K562 (cell line): ENCODE measurements at regions not wholly inside any gene's neighbourhood (a gene's known extent, or its start where the extent isn't known, plus 50 kb on each side); places are given as distances from the start of the nearest gene placed in this dataset.

Source experiments
- ADNP ChIP-seq: fragments of 200-800 bp; sonication (Bioruptor generic); IDR thresholded peaks from 2 replicates; pipeline ENCODE4 v1.6.1; 2016; ENCODE audit warnings: missing genetic modification characterization, missing compliant biosample characterization
- BCOR ChIP-seq: fragments of 450-650 bp; IDR thresholded peaks from 2 replicates; pipeline ENCODE4 v1.6.1; 2016
- CHD4 ChIP-seq: fragments of 200-600 bp; sonication (generic); IDR thresholded peaks from 3 replicates; pipeline ENCODE4 v1.6.1; 2012; ENCODE audit warnings: low read depth, mild to moderate bottlenecking, mixed read lengths, low read length, inconsistent platforms; ENCODE audit not compliant: insufficient read depth, insufficient replicate concordance, poor library complexity, severe bottlenecking
- CREM ChIP-seq: IDR thresholded peaks from 2 replicates; pipeline ENCODE4 v1.6.1; 2014; ENCODE audit warnings: antibody characterized with exemption, low read depth
- KLF1 ChIP-seq: fragments of 450-650 bp; IDR thresholded peaks from 2 replicates; pipeline ENCODE4 v1.6.1; 2016; ENCODE audit warnings: missing genetic modification characterization, missing compliant biosample characterization
- MED1 ChIP-seq: sonication (generic); formaldehyde crosslinking; IDR thresholded peaks from 2 replicates; pipeline ENCODE4 v1.8.1; 2023; ENCODE audit warnings: missing genetic modification reagents, borderline replicate concordance
- NFATC3 ChIP-seq: fragments of 450-650 bp; IDR thresholded peaks from 2 replicates; pipeline ENCODE4 v1.6.1; 2017; ENCODE audit warnings: mild to moderate bottlenecking
- PHB2 ChIP-seq: fragments of 450-650 bp; IDR thresholded peaks from 2 replicates; pipeline ENCODE4 v1.6.1; 2017; ENCODE audit warnings: low read depth
- POLR2A ChIP-seq: fragments of 450-650 bp; conservative IDR thresholded peaks from 2 replicates; pipeline ENCODE4 v1.6.1; 2016
- SMAD3 ChIP-seq: fragments of 450-650 bp; formaldehyde crosslinking; conservative IDR thresholded peaks from 2 replicates; pipeline ENCODE4 v1.4.0; 2020; ENCODE audit warnings: mild to moderate bottlenecking
- TRIM28 ChIP-seq: fragments of 450-650 bp; IDR thresholded peaks from 2 replicates; pipeline ENCODE4 v1.6.1; 2017
- TF ChIP-seq, protein P1 (sequence below): fragments of 200-800 bp; sonication (Bioruptor generic); IDR thresholded peaks from 2 replicates; pipeline ENCODE4 v1.6.1; 2016; ENCODE audit warnings: missing genetic modification characterization, missing compliant biosample characterization
- TF ChIP-seq, protein P2 (sequence below), 2 experiments: IDR thresholded peaks; 2 replicates each; pipeline ENCODE4 v1.6.1; 2012; ENCODE audit warnings: improper control_type of control experiment in 2 of 2, low read depth in 2 of 2, low read length in 2 of 2, borderline replicate concordance in 1 of 2
- TF ChIP-seq, protein P3 (sequence below): fragments of 450-650 bp; formaldehyde crosslinking; IDR thresholded peaks from 2 replicates; pipeline ENCODE4 v1.4.0; 2020; ENCODE audit warnings: mild to moderate bottlenecking, moderate library complexity
- TF ChIP-seq, protein P4 (sequence below): fragments of 450-650 bp; IDR thresholded peaks from 2 replicates; pipeline ENCODE4 v1.6.1; 2018; ENCODE audit warnings: mild to moderate bottlenecking, low read depth; ENCODE audit not compliant: partially characterized antibody
- TF ChIP-seq, protein P5 (sequence below): fragments of 200-800 bp; sonication (Bioruptor generic); IDR thresholded peaks from 2 replicates; pipeline ENCODE4 v1.6.1; 2017; ENCODE audit warnings: missing genetic modification characterization, missing compliant biosample characterization

DNA sequence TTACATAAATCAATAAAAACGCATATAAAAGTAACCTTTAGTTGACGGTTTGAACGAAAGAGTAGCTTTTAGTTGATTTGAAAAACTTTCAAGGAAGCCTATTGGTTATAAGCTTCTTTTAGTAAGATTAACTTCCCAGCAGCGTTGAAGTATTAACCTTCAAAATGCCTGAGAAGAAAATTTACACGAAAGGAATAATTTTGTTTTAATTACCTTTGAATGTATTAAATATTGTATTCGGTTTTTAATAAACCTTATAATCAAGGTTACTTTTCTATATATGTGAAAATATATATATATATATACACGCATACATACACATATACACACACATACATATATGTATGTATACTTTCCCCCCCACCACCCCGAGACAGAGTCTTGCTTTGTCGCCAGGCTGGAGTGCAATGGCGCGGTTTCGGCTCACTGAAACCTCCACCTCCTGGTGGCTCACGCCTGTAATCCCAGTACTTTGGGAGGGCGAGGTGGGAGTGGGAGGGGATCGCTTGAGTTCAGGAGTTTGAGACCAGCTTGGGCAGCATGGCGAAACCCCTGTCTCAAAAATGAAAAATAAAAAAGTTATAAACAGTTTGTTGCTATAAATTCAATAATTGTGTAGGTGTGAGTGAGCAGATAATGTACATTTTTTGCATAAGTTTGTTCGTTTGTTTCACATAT is 57.6 kb upstream of the EZH2 start (continued):
- TF ChIP-seq, protein P1, sequence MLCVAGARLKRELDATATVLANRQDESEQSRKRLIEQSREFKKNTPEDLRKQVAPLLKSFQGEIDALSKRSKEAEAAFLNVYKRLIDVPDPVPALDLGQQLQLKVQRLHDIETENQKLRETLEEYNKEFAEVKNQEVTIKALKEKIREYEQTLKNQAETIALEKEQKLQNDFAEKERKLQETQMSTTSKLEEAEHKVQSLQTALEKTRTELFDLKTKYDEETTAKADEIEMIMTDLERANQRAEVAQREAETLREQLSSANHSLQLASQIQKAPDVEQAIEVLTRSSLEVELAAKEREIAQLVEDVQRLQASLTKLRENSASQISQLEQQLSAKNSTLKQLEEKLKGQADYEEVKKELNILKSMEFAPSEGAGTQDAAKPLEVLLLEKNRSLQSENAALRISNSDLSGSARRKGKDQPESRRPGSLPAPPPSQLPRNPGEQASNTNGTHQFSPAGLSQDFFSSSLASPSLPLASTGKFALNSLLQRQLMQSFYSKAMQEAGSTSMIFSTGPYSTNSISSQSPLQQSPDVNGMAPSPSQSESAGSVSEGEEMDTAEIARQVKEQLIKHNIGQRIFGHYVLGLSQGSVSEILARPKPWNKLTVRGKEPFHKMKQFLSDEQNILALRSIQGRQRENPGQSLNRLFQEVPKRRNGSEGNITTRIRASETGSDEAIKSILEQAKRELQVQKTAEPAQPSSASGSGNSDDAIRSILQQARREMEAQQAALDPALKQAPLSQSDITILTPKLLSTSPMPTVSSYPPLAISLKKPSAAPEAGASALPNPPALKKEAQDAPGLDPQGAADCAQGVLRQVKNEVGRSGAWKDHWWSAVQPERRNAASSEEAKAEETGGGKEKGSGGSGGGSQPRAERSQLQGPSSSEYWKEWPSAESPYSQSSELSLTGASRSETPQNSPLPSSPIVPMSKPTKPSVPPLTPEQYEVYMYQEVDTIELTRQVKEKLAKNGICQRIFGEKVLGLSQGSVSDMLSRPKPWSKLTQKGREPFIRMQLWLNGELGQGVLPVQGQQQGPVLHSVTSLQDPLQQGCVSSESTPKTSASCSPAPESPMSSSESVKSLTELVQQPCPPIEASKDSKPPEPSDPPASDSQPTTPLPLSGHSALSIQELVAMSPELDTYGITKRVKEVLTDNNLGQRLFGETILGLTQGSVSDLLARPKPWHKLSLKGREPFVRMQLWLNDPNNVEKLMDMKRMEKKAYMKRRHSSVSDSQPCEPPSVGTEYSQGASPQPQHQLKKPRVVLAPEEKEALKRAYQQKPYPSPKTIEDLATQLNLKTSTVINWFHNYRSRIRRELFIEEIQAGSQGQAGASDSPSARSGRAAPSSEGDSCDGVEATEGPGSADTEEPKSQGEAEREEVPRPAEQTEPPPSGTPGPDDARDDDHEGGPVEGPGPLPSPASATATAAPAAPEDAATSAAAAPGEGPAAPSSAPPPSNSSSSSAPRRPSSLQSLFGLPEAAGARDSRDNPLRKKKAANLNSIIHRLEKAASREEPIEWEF (CRISPR knock-in tag), result 0 out of 2 replicates have a peak, but pooled peaks have one; percentile 20
- TF ChIP-seq CHD4, result no peak
- TF ChIP-seq, protein P2, sequence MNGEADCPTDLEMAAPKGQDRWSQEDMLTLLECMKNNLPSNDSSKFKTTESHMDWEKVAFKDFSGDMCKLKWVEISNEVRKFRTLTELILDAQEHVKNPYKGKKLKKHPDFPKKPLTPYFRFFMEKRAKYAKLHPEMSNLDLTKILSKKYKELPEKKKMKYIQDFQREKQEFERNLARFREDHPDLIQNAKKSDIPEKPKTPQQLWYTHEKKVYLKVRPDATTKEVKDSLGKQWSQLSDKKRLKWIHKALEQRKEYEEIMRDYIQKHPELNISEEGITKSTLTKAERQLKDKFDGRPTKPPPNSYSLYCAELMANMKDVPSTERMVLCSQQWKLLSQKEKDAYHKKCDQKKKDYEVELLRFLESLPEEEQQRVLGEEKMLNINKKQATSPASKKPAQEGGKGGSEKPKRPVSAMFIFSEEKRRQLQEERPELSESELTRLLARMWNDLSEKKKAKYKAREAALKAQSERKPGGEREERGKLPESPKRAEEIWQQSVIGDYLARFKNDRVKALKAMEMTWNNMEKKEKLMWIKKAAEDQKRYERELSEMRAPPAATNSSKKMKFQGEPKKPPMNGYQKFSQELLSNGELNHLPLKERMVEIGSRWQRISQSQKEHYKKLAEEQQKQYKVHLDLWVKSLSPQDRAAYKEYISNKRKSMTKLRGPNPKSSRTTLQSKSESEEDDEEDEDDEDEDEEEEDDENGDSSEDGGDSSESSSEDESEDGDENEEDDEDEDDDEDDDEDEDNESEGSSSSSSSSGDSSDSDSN (IDR thresholded peaks at IDR 0.05; ENCODE audit: borderline replicate concordance in 1 of 2, low read depth in 2 of 2, low read length in 2 of 2), result peak in 1 of 2 experiments; percentile 90; a peak in 2 of 4 replicates
- TF ChIP-seq, protein P3, sequence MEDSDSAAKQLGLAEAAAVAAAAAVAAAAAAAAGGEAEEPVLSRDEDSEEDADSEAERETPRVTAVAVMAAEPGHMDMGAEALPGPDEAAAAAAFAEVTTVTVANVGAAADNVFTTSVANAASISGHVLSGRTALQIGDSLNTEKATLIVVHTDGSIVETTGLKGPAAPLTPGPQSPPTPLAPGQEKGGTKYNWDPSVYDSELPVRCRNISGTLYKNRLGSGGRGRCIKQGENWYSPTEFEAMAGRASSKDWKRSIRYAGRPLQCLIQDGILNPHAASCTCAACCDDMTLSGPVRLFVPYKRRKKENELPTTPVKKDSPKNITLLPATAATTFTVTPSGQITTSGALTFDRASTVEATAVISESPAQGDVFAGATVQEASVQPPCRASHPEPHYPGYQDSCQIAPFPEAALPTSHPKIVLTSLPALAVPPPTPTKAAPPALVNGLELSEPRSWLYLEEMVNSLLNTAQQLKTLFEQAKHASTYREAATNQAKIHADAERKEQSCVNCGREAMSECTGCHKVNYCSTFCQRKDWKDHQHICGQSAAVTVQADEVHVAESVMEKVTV, result no peak; the same call in 1 of the 2 replicates
- TF ChIP-seq KLF1 (tag), result no peak
- TF ChIP-seq, protein P4, sequence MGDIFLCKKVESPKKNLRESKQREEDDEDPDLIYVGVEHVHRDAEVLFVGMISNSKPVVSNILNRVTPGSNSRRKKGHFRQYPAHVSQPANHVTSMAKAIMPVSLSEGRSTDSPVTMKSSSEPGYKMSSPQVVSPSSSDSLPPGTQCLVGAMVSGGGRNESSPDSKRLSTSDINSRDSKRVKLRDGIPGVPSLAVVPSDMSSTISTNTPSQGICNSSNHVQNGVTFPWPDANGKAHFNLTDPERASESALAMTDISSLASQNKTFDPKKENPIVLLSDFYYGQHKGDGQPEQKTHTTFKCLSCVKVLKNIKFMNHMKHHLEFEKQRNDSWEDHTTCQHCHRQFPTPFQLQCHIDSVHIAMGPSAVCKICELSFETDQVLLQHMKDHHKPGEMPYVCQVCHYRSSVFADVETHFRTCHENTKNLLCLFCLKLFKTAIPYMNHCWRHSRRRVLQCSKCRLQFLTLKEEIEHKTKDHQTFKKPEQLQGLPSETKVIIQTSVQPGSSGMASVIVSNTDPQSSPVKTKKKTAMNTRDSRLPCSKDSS, result no peak
- TF ChIP-seq PHB2, result no peak
- no peak for TF ChIP-seq TRIM28
- TF ChIP-seq, protein P5, sequence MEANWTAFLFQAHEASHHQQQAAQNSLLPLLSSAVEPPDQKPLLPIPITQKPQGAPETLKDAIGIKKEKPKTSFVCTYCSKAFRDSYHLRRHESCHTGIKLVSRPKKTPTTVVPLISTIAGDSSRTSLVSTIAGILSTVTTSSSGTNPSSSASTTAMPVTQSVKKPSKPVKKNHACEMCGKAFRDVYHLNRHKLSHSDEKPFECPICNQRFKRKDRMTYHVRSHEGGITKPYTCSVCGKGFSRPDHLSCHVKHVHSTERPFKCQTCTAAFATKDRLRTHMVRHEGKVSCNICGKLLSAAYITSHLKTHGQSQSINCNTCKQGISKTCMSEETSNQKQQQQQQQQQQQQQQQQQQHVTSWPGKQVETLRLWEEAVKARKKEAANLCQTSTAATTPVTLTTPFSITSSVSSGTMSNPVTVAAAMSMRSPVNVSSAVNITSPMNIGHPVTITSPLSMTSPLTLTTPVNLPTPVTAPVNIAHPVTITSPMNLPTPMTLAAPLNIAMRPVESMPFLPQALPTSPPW (CRISPR knock-in tag), result peak; percentile 69
- peak; percentile 80; the same call in 1 of the 2 replicates for TF ChIP-seq ADNP (tag)
- TF ChIP-seq CREM, result peak; percentile 71
- TF ChIP-seq SMAD3 (CRISPR knock-in tag), result no peak; the same call in 1 of the 2 replicates
- peak; percentile 42; the same call in 1 of the 2 replicates for TF ChIP-seq BCOR
- 0 out of 2 replicates have a peak, but pooled peaks have one; percentile 16 for TF ChIP-seq POLR2A
- no peak for TF ChIP-seq MED1
- TF ChIP-seq NFATC3, result peak; percentile 23; the same call in 1 of the 2 replicates
